ENCODE measurements at regions not wholly inside any gene's neighbourhood (a gene's known extent, or its start where the extent isn't known, plus 50 kb on each side); places are given as distances from the start of the nearest gene placed in this dataset.

GRCh38 chr9:92208693-92209524, 84.6 kb downstream of the IARS1 start:
- TF ChIP-seq EP300 (IDR thresholded peaks at IDR 0.05) = no peak
- no peak for TF ChIP-seq POLR2A (IDR thresholded peaks at IDR 0.05)
- TF ChIP-seq, protein P1, sequence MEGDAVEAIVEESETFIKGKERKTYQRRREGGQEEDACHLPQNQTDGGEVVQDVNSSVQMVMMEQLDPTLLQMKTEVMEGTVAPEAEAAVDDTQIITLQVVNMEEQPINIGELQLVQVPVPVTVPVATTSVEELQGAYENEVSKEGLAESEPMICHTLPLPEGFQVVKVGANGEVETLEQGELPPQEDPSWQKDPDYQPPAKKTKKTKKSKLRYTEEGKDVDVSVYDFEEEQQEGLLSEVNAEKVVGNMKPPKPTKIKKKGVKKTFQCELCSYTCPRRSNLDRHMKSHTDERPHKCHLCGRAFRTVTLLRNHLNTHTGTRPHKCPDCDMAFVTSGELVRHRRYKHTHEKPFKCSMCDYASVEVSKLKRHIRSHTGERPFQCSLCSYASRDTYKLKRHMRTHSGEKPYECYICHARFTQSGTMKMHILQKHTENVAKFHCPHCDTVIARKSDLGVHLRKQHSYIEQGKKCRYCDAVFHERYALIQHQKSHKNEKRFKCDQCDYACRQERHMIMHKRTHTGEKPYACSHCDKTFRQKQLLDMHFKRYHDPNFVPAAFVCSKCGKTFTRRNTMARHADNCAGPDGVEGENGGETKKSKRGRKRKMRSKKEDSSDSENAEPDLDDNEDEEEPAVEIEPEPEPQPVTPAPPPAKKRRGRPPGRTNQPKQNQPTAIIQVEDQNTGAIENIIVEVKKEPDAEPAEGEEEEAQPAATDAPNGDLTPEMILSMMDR (IDR thresholded peaks at IDR 0.05) = no peak
